ENCODE measurements at regions not wholly inside any gene's neighbourhood (a gene's known extent, or its start where the extent isn't known, plus 50 kb on each side); places are given as distances from the start of the nearest gene placed in this dataset.

GRCh38 chr15:39350785-39351184, 230.1 kb upstream of the THBS1 start:
- Histone ChIP-seq H3K36me3 (ENCODE audit: low read depth) (no peaks in the 10 kb centered on the region), H3K79me2 (ENCODE audit: insufficient read depth) (no peaks in the 10 kb centered on the region), H3K9me2 (ENCODE audit: insufficient read depth) (no peaks in the 10 kb centered on the region), H3K27ac (no peak overlapping the region), H3K4me2 (ENCODE audit: unreplicated experiment) (no peak overlapping the region), H3K4me3 (no peak overlapping the region), H4K20me1 (ENCODE audit: insufficient read depth) (no peaks in the 10 kb centered on the region), H3K9ac (no peak overlapping the region), H3K4me1 (ENCODE audit: insufficient read depth) (peaks cover 5% of the 10 kb centered on the region; the same call in 1 of the 2 replicates), H3F3A (ENCODE audit: insufficient read depth) (0 out of 2 replicates have a peak, but pooled peaks cover 16% of the 10 kb centered on the region), H3K27me3 (replicated peaks; ENCODE audit: insufficient read depth) (no peaks in the 10 kb centered on the region), H3K9me3 (ENCODE audit: low read depth) (no peaks in the 10 kb centered on the region), H2AFZ (no peak overlapping the region)
- DNase-seq = no peak
- in situ Hi-C loops (cut with MboI) = no loop called here
- no peak for TF ChIP-seq EZH2 (IDR thresholded peaks at IDR 0.05; ENCODE audit: insufficient read depth, poor library complexity, severe bottlenecking)
- no peak for TF ChIP-seq EZH2phosphoT487 (IDR thresholded peaks at IDR 0.05; ENCODE audit: insufficient read depth, low read depth)
- WGBS, 2 experiments (ENCODE audit: low coverage in 1 of 2, low lambda C conversion rate in 2 of 2, missing lambda C conversion rate in 2 of 2) = 56 to 64% methylated on average over 4 of the region's 4 CpGs

- in situ Hi-C loops (cut with MboI) = no loop called here
Measured at GRCh38 chr15:39354189-39354588, 226.7 kb upstream of the THBS1 start.

GRCh38 chr15:39357480-39358268, 223.2 kb upstream of the THBS1 start:
- peaks cover 54% of the 10 kb centered on the region for H3K4me1 ChIP-seq (ENCODE audit: insufficient read depth)

More at GRCh38 chr15:39354189-39354588, 226.7 kb upstream of the THBS1 start:
- no peaks in the 10 kb centered on the region for H3K36me3 ChIP-seq (ENCODE audit: low read depth)
- H3K4me2 ChIP-seq (ENCODE audit: unreplicated experiment) = no peak overlapping the region
- WGBS, 2 experiments (ENCODE audit: low coverage in 1 of 2, low lambda C conversion rate in 2 of 2, missing lambda C conversion rate in 2 of 2) = 98 to 99% methylated on average over 3 of the region's 3 CpGs
- no peaks in the 10 kb centered on the region for H3K79me2 ChIP-seq (ENCODE audit: insufficient read depth)
- no peaks in the 10 kb centered on the region for H4K20me1 ChIP-seq (ENCODE audit: insufficient read depth)
- no peak overlapping the region; the same call in 1 of the 2 replicates for H2AFZ ChIP-seq
- no peak overlapping the region for H3K9ac ChIP-seq
- no peak overlapping the region for H3K4me3 ChIP-seq
- H3K9me3 ChIP-seq (ENCODE audit: low read depth) = no peaks in the 10 kb centered on the region
- no peak for DNase-seq
- H3K27me3 ChIP-seq (replicated peaks; ENCODE audit: insufficient read depth) = no peaks in the 10 kb centered on the region
- peaks cover 30% of the 10 kb centered on the region for H3F3A ChIP-seq (ENCODE audit: insufficient read depth)
- TF ChIP-seq EZH2phosphoT487 (IDR thresholded peaks at IDR 0.05; ENCODE audit: insufficient read depth, low read depth) = no peak
- TF ChIP-seq EZH2 (IDR thresholded peaks at IDR 0.05; ENCODE audit: insufficient read depth, poor library complexity, severe bottlenecking) = no peak
- H3K9me2 ChIP-seq (ENCODE audit: insufficient read depth) = no peaks in the 10 kb centered on the region
- H3K4me1 ChIP-seq (ENCODE audit: insufficient read depth) = peaks cover 23% of the 10 kb centered on the region
- H3K27ac ChIP-seq = no peak overlapping the region

GRCh38 chr15:39358441-39359041, 222.3 kb upstream of the THBS1 start:
- Histone ChIP-seq H3K9ac (peak overlapping the region; percentile 52), H3K4me1 (ENCODE audit: insufficient read depth) (peaks cover 63% of the 10 kb centered on the region), H4K20me1 (ENCODE audit: insufficient read depth) (no peaks in the 10 kb centered on the region), H3K27me3 (replicated peaks; ENCODE audit: insufficient read depth) (no peaks in the 10 kb centered on the region), H3K4me3 (0 out of 2 replicates have a peak overlapping the region, but pooled peaks have one; percentile 5), H3K27ac (peak overlapping the region; percentile 85), H3K79me2 (ENCODE audit: insufficient read depth) (no peaks in the 10 kb centered on the region), H3K36me3 (ENCODE audit: low read depth) (no peaks in the 10 kb centered on the region), H3F3A (ENCODE audit: insufficient read depth) (peaks cover 67% of the 10 kb centered on the region), H3K4me2 (ENCODE audit: unreplicated experiment) (peak overlapping the region; percentile 65), H3K9me2 (ENCODE audit: insufficient read depth) (no peaks in the 10 kb centered on the region), H2AFZ (no peak overlapping the region), H3K9me3 (ENCODE audit: low read depth) (no peaks in the 10 kb centered on the region)
- TF ChIP-seq EZH2 (IDR thresholded peaks at IDR 0.05; ENCODE audit: insufficient read depth, poor library complexity, severe bottlenecking) (no peak), EZH2phosphoT487 (IDR thresholded peaks at IDR 0.05; ENCODE audit: insufficient read depth, low read depth) (no peak)
- WGBS, 2 experiments (ENCODE audit: low coverage in 1 of 2, low lambda C conversion rate in 2 of 2, missing lambda C conversion rate in 2 of 2) = 5 to 10% methylated on average over 3 of the region's 3 CpGs
- peak; percentile 69 for DNase-seq
- in situ Hi-C loops (cut with MboI) = no loop called here

More at GRCh38 chr15:39357480-39358268, 223.2 kb upstream of the THBS1 start:
- Histone ChIP-seq H3K9me2 (ENCODE audit: insufficient read depth) (no peaks in the 10 kb centered on the region), H2AFZ (peak overlapping the region; percentile 14; the same call in 1 of the 2 replicates), H3F3A (ENCODE audit: insufficient read depth) (peaks cover 59% of the 10 kb centered on the region), H4K20me1 (ENCODE audit: insufficient read depth) (no peaks in the 10 kb centered on the region), H3K9me3 (ENCODE audit: low read depth) (no peaks in the 10 kb centered on the region), H3K27me3 (replicated peaks; ENCODE audit: insufficient read depth) (no peaks in the 10 kb centered on the region), H3K4me3 (no peak overlapping the region), H3K36me3 (ENCODE audit: low read depth) (no peaks in the 10 kb centered on the region), H3K79me2 (ENCODE audit: insufficient read depth) (no peaks in the 10 kb centered on the region), H3K4me2 (ENCODE audit: unreplicated experiment) (peak overlapping the region; percentile 65), H3K27ac (peak overlapping the region; percentile 85), H3K9ac (peak overlapping the region; percentile 52)
- 28% methylated on average over 8 of the region's 8 CpGs for WGBS, 2 experiments (ENCODE audit: low coverage in 1 of 2, low lambda C conversion rate in 2 of 2, missing lambda C conversion rate in 2 of 2)
- in situ Hi-C loops (cut with MboI) = no loop called here
- TF ChIP-seq EZH2 (IDR thresholded peaks at IDR 0.05; ENCODE audit: insufficient read depth, poor library complexity, severe bottlenecking) (no peak), EZH2phosphoT487 (IDR thresholded peaks at IDR 0.05; ENCODE audit: insufficient read depth, low read depth) (no peak)
- peak; percentile 74 for DNase-seq
